GM18505 (cell line): ENCODE measurements at regions not wholly inside any gene's neighbourhood (a gene's known extent, or its start where the extent isn't known, plus 50 kb on each side); places are given as distances from the start of the nearest gene placed in this dataset.

Source experiments
- ATAC-seq: cut with Tn5 transposase; IDR thresholded peaks from one replicate; pipeline ENCODE4 v1.9.1; 2021; ENCODE audit not compliant: unreplicated experiment
- POLR2A ChIP-seq: IDR thresholded peaks from 4 replicates; pipeline ENCODE4 v1.6.1; 2011; ENCODE audit warnings: borderline replicate concordance; ENCODE audit not compliant: insufficient read depth, insufficient read length; ENCODE audit errors: extremely low read depth

- no peak for ATAC-seq
- no peak for TF ChIP-seq POLR2A
These were observed 107.5 kb upstream of the ATF7IP start for GRCh38 chr12:14257734-14258574.

- TF ChIP-seq POLR2A, result no peak
- ATAC-seq, result no peak
These were observed 106.9 kb upstream of the ATF7IP start for GRCh38 chr12:14258575-14258940.

GRCh38 chr12:14259481-14260010 is 105.9 kb upstream of the ATF7IP start:
- no peak for TF ChIP-seq POLR2A
- no peak for ATAC-seq

GRCh38 chr12:14260011-14260993 is 105.2 kb upstream of the ATF7IP start:
- ATAC-seq, result no peak
- TF ChIP-seq POLR2A, result no peak

- ATAC-seq, result no peak
- TF ChIP-seq POLR2A, result no peak
These were observed 104.4 kb upstream of the ATF7IP start for GRCh38 chr12:14261096-14261495.

GRCh38 chr12:14261861-14262260 is 103.6 kb upstream of the ATF7IP start:
- TF ChIP-seq POLR2A, result no peak
- ATAC-seq, result no peak

- no peak for TF ChIP-seq POLR2A
- no peak for ATAC-seq
These were observed 102.5 kb upstream of the ATF7IP start for GRCh38 chr12:14262771-14263511.

GRCh38 chr12:14263742-14264141 is 101.7 kb upstream of the ATF7IP start:
- ATAC-seq, result no peak
- no peak for TF ChIP-seq POLR2A

GRCh38 chr12:14264316-14264715 is 101.2 kb upstream of the ATF7IP start:
- no peak for TF ChIP-seq POLR2A
- ATAC-seq, result no peak

- no peak for ATAC-seq
- TF ChIP-seq POLR2A, result no peak
These were observed 100.7 kb upstream of the ATF7IP start for GRCh38 chr12:14264778-14265177.

- TF ChIP-seq POLR2A, result no peak
- no peak for ATAC-seq
These were observed 97.4 kb upstream of the ATF7IP start for GRCh38 chr12:14268120-14268515.

GRCh38 chr12:14270392-14270791 is 95.1 kb upstream of the ATF7IP start:
- no peak for ATAC-seq
- TF ChIP-seq POLR2A, result no peak
